GM12878 (cell line): ENCODE measurements at regions not wholly inside any gene's neighbourhood (a gene's known extent, or its start where the extent isn't known, plus 50 kb on each side); places are given as distances from the start of the nearest gene placed in this dataset.

Experiments
- CBFB ChIP-seq: IDR thresholded peaks from 2 replicates; pipeline ENCODE4 v1.6.1; 2016; ENCODE audit warnings: antibody characterized with exemption, low read depth
- CTCF ChIP-seq, 3 experiments: IDR thresholded peaks in 2 of 3; conservative IDR thresholded peaks in 1 of 3; 2 replicates each; pipeline ENCODE4 v1.5.1; 2011; ENCODE audit warnings: low read depth in 3 of 3, low read length in 3 of 3, mild to moderate bottlenecking in 3 of 3, control low read depth in 2 of 3, moderate library complexity in 2 of 3, inconsistent platforms in 1 of 3, mixed read lengths in 1 of 3; ENCODE audit not compliant: control insufficient read depth in 2 of 3, insufficient read depth in 1 of 3; ENCODE audit errors: extremely low read depth in 1 of 3
- FOS ChIP-seq: IDR thresholded peaks from 3 replicates; pipeline ENCODE4 v1.6.1; 2011; ENCODE audit warnings: borderline replicate concordance; ENCODE audit not compliant: insufficient read length; ENCODE audit errors: extremely low read depth
- SIN3A ChIP-seq: IDR thresholded peaks from 2 replicates; pipeline ENCODE4 v1.6.1; 2012; ENCODE audit warnings: low read depth, low read length, improper control_type of control experiment

- TF ChIP-seq FOS, result no peak
- TF ChIP-seq CTCF (IDR thresholded peaks at IDR 0.05 in 2 of 3, conservative IDR thresholded peaks at IDR 0.05 in 1 of 3; ENCODE audit: control insufficient read depth in 2 of 3, extremely low read depth in 1 of 3, insufficient read depth in 1 of 3, low read depth in 3 of 3, low read length in 3 of 3), result no peak
- no peak for TF ChIP-seq CBFB
- no peak for TF ChIP-seq SIN3A
Observed at GRCh38 chrY:15259286-15259685, 735.0 kb downstream of the NLGN4Y start.
